UCSD-AML1 (cell line): ENCODE measurements at regions not wholly inside any gene's neighbourhood (a gene's known extent, or its start where the extent isn't known, plus 50 kb on each side); places are given as distances from the start of the nearest gene placed in this dataset.
"Not testable (repeated sequence)": the region's sequence is repeated elsewhere in the genome, so short reads cannot be mapped to it uniquely, and the experiment has no call there.

ENCODE experiments used
- DNase-seq: peaks from one replicate; lab custom pipeline; 2025; ENCODE audit not compliant: unreplicated experiment; lab: John Stamatoyannopoulos, UW

DNA sequence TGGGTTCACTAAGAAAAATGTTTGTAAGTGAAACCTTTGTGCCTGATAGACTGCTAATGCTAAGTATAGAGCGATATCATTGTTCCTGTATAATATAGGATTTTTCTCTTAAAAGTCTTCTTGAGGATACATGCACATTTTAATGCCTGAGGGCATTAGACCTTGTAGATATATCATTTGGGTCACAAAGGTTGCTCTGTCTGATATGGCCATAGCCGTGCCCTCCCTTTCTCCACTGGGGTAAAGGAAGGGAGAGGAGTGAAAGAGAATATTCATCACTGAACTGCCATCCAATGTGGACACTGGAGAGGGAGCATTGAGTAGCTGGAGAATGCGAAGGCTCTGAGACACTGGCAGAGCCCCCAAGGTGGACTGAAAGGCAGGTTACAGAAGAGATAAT lies 442.2 kb upstream of the SPTLC3 start:
- DNase-seq, result no peak

GRCh38 chr20:12570371-12570770 lies 438.4 kb upstream of the SPTLC3 start:
- peak; percentile 26 for DNase-seq

GRCh38 chr20:12573442-12573841 lies 435.3 kb upstream of the SPTLC3 start:
- no peak for DNase-seq

GRCh38 chr20:12575352-12576095 lies 433.2 kb upstream of the SPTLC3 start:
- no peak for DNase-seq

DNA sequence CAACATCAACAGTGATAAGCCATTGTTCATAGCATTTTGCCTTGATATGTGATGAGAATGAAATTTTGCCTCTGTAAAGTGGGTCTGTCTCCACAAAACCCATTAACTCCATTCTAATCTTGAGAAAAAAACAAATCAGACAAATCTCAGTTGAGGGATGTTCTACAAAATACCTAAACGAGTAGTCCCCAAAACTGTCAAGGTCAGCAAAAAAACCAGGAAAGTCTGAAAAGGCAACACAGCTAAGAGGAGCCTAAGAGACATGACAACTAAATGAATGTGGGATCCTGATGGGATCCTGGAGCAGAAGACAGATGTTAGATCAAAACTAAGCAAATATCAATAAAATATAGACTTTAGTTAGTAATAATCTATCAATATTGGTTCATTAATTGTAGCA lies 431.6 kb upstream of the SPTLC3 start:
- no peak for DNase-seq

- DNase-seq, result no peak
Measured at GRCh38 chr20:12581644-12582289, 427.0 kb upstream of the SPTLC3 start.

DNA sequence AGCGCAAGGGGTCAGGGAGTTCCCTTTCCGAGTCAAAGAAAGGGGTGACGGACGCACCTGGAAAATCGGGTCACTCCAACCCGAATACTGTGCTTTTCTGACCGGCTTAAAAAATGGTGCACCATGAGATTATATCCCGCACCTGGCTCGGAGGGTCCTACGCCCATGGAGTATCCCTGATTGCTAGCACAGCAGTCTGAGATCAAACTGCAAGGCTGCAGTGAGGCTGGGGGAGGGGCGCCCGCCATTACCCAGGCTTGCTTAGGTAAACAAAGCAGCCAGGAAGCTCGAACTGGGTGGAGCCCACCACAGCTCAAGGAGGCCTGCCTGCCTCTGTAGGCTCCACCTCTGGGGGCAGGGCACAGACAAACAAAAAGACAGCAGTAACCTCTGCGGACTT lies 426.1 kb upstream of the SPTLC3 start:
- DNase-seq, result not testable (repeated sequence)

- DNase-seq, result no peak
Measured at GRCh38 chr20:12591949-12592470, 416.8 kb upstream of the SPTLC3 start.

DNA sequence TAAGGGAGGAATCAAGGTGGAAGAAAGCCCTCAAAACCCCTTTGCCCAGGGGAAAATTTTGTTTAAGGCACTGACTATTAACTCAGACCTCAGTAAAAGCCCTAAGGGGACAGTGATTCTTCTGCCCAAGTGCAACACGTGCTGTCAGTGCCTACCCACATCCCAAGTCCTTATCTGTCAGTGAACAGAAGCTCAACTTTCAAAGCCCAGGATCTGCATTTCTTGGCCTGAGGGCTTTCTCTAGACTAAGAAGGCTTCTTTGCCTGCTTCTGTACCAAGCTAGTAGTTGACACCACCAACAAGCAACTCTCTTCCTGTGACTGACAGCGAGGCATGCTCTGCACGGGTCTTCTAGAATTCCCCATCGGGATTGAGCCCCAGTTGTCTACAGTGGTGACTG lies 416.0 kb upstream of the SPTLC3 start:
- DNase-seq, result no peak

GRCh38 chr20:12593342-12593873 lies 415.4 kb upstream of the SPTLC3 start:
- DNase-seq, result no peak

DNA sequence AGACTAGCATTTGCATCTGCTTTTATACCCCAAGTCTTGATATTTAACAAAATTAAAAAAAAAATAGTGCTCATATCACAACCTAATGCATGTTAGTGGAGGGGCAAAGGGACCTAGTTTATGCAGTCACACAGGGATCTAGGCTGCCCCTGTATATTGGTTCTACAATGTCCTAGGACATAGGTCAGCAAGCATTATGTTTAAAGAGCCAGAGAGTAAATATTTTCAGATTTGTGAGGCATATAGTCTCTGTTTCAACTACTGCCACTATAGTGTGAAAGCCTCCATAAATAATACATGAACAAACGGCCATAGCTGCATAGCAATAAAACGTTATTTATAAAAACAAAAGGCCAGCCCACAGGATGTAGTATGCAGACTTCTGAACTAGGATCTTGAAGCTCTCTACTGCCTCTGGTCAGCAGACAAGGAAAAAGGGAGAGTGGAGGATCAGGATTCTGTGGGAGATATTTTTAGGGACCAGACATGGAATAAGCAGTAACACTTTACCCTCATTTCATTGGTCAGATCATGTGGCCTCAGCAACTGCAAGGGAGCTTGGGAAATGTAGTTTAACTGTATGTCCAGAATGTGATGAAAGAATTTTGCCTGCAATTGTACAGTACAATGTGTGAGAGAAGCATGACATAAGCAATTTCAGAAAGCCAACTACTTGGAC lies 414.2 kb upstream of the SPTLC3 start:
- no peak for DNase-seq

DNA sequence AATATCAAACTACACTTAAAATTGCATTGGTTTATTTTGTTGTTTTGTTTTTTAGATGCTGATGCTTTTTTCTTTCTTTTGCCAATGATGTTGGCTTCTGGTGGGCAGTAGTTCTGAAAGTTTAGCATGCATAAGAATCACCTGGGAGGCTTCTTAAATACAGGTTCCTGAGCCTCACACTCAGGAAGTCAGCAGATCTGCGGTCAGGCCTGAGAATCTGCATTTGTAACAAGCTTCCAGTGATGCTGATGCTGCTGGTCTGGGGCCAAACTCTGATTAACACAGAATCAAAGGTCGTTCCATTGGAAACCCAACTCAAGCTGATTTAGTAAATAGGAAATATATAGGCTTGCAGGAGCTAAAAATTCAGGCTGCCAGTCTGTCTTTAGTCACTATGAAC lies 412.9 kb upstream of the SPTLC3 start:
- DNase-seq, result no peak

DNA sequence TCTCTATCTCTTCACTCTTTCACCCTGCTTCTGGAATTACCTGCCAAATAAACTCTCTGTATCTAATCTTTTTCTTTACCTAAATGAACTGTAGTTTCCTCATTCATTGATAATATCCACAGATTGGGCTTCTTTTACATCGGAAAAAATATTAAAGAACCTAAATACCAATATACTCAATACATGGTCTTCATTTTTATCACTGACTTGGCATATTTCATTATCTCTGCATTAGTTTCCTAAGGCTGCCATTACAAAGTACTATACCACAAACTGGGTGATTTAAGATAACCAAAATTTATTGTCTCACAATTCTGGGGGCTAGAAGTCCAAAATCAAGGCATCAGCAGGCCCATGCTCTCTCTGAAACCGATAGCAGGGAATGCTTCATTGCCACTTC lies 411.9 kb upstream of the SPTLC3 start:
- DNase-seq, result no peak

DNA sequence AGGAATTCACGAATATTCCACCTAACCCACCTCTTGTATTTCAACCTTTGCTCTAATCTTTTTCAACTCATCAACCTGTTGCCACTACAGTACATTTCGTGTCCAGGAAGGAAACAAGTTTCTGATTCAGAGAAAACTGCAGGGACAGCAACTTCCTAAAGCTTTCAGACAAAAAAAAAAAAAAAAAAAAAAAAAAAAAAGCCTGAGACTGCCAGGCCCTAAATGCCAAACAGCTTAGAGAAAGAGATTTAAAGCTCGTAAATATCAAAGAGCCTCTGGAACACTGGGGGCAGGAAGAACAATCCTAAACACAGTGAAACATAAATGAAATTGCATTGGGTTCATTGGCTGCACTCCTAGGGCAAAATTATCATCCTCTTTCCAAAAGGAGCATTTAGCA lies 411.2 kb upstream of the SPTLC3 start:
- DNase-seq, result no peak

GRCh38 chr20:12598894-12599293 lies 409.9 kb upstream of the SPTLC3 start:
- no peak for DNase-seq

DNA sequence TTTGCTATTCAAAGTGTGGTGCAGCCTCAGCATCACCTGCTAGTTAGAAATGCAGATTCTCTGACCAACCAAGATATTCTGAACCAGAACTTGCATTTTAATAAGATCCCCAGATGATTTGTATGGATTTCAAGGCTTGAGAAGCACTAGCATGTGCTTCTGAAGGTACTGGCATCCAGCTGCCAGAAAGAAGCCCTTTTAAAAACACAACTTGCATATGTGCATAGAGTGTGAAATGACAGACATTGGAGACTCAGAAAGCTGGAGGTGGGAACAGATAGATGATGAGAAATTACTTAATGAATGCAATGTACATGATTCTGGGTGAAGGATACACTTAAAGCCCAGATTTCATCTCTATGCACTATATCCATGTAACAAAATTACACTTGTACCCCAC lies 409.3 kb upstream of the SPTLC3 start:
- no peak for DNase-seq

DNA sequence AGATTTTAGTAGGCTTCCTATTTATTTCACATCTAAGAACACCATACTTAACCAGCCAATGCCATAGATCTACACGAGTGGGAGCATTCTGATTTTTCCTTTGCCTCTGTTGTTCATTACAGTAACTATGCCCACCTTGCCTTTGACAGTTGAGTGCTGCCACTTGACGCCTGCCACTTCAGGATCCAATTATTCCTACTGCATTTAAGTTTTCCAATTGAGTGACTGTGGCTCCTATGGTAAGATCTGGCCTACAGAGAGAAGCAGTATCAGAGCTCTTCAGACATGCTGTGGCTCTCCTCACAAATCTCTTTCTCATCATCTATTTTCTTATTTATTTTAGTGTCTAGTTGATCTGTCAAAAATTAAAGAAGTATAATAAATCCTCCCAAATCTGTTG lies 403.0 kb upstream of the SPTLC3 start:
- no peak for DNase-seq

GRCh38 chr20:12610871-12611270 lies 397.9 kb upstream of the SPTLC3 start:
- no peak for DNase-seq

DNA sequence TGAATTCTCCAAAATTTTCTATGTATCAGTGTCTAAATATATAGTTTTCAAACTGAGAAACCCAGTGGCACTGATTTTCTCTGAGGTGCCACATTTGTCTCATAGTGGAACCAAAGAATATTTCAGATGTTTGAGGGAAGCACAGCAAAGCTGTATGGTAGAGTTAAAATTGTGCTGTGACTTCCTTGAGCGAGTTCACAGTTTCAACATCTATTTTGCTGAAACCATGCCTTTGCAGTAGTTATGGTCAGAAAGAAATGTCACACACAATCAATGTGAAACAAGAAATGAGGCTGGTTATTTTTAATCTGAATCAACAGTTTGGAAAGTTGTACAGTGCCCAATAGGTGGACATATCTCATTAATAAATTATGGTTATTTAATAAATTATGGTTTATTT lies 394.0 kb upstream of the SPTLC3 start:
- no peak for DNase-seq

GRCh38 chr20:12617076-12617475 lies 391.7 kb upstream of the SPTLC3 start:
- no peak for DNase-seq

DNA sequence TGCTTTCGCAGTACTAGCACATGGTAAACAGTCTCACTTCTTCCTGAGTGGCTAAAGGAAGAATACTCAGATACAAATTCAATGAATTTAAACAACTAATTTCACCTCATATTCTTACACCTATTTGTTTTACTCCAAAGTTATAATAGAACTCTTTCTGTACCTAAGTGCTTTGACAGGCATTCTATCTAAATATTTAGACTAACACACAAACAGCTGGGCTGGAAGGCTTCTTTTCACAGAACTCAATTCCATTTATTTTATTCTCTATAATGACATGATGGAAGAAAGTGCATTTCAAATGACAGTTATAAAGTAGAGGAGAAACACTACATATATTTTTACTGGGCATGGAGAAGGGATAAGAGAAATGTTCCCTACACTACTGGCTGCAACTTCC lies 384.9 kb upstream of the SPTLC3 start:
- DNase-seq, result no peak

GRCh38 chr20:12627485-12627884 lies 381.3 kb upstream of the SPTLC3 start:
- no peak for DNase-seq
